ENCODE measurements at regions not wholly inside any gene's neighbourhood (a gene's known extent, or its start where the extent isn't known, plus 50 kb on each side); places are given as distances from the start of the nearest gene placed in this dataset.

GRCh38 chr18:78927616-78928015 lies 52.0 kb upstream of the SALL3 start:
- TF ChIP-seq CTCF (IDR thresholded peaks at IDR 0.05) (no peak), POLR2A (IDR thresholded peaks at IDR 0.05) (no peak)

Measured in heart left ventricle (tissue), 13 donors.